NCI-H2029 treated with DMSO at 0.1 percent for 48 hours (cell line): ENCODE measurements at regions not wholly inside any gene's neighbourhood (a gene's known extent, or its start where the extent isn't known, plus 50 kb on each side); places are given as distances from the start of the nearest gene placed in this dataset.

Experiments
- DNase-seq: peaks from one replicate; lab custom pipeline; 2025; lab: John Stamatoyannopoulos, UW

- peak; percentile 4 for DNase-seq
Observed at GRCh38 chr11:45473341-45473895, 187.3 kb upstream of the SYT13 start.

- DNase-seq: no peak
Observed at GRCh38 chr11:45472716-45473317, 186.7 kb upstream of the SYT13 start.

- DNase-seq: no peak
Observed at GRCh38 chr11:45471266-45471665, 185.1 kb upstream of the SYT13 start.

GRCh38 chr11:45470794-45471167, 184.6 kb upstream of the SYT13 start:
- DNase-seq: no peak

- DNase-seq: no peak
Observed at GRCh38 chr11:45470151-45470793, 184.1 kb upstream of the SYT13 start.

GRCh38 chr11:45468267-45468856, 182.2 kb upstream of the SYT13 start:
- no peak for DNase-seq

- no peak for DNase-seq
Observed at GRCh38 chr11:45463541-45463940, 177.4 kb upstream of the SYT13 start.

- DNase-seq: no peak
Observed at GRCh38 chr11:45461514-45461913, 175.4 kb upstream of the SYT13 start.

- no peak for DNase-seq
Observed at GRCh38 chr11:45459491-45459890, 173.3 kb upstream of the SYT13 start.

- DNase-seq: no peak
Observed at GRCh38 chr11:45458269-45458668, 172.1 kb upstream of the SYT13 start.

GRCh38 chr11:45457649-45458048, 171.5 kb upstream of the SYT13 start:
- DNase-seq: no peak

GRCh38 chr11:45456686-45457085, 170.5 kb upstream of the SYT13 start:
- no peak for DNase-seq

- DNase-seq: no peak
Observed at GRCh38 chr11:45455536-45455935, 169.4 kb upstream of the SYT13 start.

- no peak for DNase-seq
Observed at GRCh38 chr11:45454917-45455401, 168.8 kb upstream of the SYT13 start.

GRCh38 chr11:45453721-45454120, 167.6 kb upstream of the SYT13 start:
- DNase-seq: no peak

- DNase-seq: no peak
Observed at GRCh38 chr11:45451766-45452440, 165.8 kb upstream of the SYT13 start.

GRCh38 chr11:45450189-45450588, 164.0 kb upstream of the SYT13 start:
- DNase-seq: no peak

GRCh38 chr11:45449036-45449601, 163.0 kb upstream of the SYT13 start:
- no peak for DNase-seq

GRCh38 chr11:45448561-45448960, 162.4 kb upstream of the SYT13 start:
- no peak for DNase-seq

GRCh38 chr11:45446998-45447397, 160.9 kb upstream of the SYT13 start:
- DNase-seq: no peak

GRCh38 chr11:45446434-45446833, 160.3 kb upstream of the SYT13 start:
- no peak for DNase-seq

GRCh38 chr11:45444796-45445195, 158.7 kb upstream of the SYT13 start:
- DNase-seq: no peak
